Progenitor cell of endocrine pancreas (in vitro differentiated cells): ENCODE measurements at regions not wholly inside any gene's neighbourhood (a gene's known extent, or its start where the extent isn't known, plus 50 kb on each side); places are given as distances from the start of the nearest gene placed in this dataset.
A peak's percentile ranks its signal among the peaks of the same experiment; 100 is the strongest.

ENCODE experiments used
- DNase-seq: peaks from one replicate; pipeline ENCODE4 v3.0.0; 2021; ENCODE audit warnings: low spot score; ENCODE audit not compliant: unreplicated experiment
- H3K27ac Mint-ChIP-seq: 2 replicates; pipeline ENCODE4 v1.8.0; 2021; ENCODE audit warnings: mild to moderate bottlenecking, moderate library complexity, mixed read lengths
- H3K27me3 Mint-ChIP-seq: 2 replicates; pipeline ENCODE4 v1.8.0; 2021; ENCODE audit warnings: mixed read lengths
- H3K36me3 Mint-ChIP-seq: 2 replicates; pipeline ENCODE4 v1.8.0; 2022; ENCODE audit warnings: mixed read lengths; ENCODE audit not compliant: insufficient read depth
- H3K4me1 Mint-ChIP-seq: 2 replicates; pipeline ENCODE4 v1.8.0; 2021; ENCODE audit warnings: low read depth, mixed read lengths
- H3K4me3 Mint-ChIP-seq: 2 replicates; pipeline ENCODE4 v1.8.0; 2021; ENCODE audit warnings: low read depth, mild to moderate bottlenecking, moderate library complexity, mixed read lengths
- H3K9me3 Mint-ChIP-seq: 2 replicates; pipeline ENCODE4 v1.8.0; 2021; ENCODE audit warnings: low read depth, mixed read lengths
- TF ChIP-seq, protein P1 (sequence below): fragments of 200-600 bp; sonication (generic); IDR thresholded peaks from one replicate; pipeline ENCODE4 v1.5.0; 2021; ENCODE audit warnings: antibody characterized with exemption, mild to moderate bottlenecking; ENCODE audit not compliant: unreplicated experiment

DNA sequence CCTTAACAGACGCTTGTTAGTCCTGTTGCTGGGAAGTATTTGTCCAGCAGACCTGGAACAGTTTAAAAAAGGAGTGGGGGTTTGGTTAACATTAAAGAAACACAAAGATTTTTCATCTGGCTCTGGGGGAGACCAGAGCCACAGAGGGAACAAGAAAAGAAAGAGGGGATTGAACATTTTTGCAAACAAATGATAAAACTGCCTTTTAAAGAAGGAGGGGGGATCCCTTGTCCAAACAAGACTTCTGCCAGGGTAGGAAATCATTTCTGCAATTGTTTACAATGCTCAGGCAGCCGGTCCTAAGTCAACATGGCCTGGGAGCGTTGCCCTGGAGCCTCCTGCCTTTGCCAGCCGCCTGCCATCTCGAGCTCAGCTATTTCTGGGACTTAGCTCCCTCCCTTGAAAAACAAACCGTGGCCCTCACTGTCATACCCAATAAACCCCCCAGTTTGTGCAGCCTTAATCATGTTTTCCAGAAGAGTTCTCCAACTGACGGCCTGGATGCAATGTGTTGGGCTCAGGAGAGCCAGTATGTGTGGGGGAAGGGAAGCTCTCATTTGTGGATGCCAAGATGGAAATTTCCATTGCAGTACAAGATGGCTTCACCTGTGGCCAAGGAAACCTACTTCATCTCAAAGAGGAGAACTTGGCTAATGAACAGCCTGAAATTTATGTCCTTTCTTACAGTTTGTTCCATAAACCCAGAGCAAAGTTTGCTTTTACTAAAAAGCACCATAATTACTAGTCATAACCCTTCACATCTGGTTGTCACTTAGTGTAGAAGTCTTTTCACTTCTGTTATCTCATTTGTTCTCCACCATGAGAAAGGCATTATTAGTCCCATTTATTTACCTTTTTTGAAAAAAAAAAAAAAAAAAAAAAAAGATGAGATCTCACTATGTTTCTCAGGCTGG, 75.9 kb upstream of the RNU6-1 start:
- Mint-ChIP-seq H3K4me3 (peak overlapping the region; percentile 67), H3K36me3 (peaks cover 2% of the 10 kb centered on the region), H3K4me1 (peaks cover 54% of the 10 kb centered on the region), H3K27me3 (no peaks in the 10 kb centered on the region), H3K27ac (peak overlapping the region; percentile 96), H3K9me3 (peaks cover 8% of the 10 kb centered on the region)
- TF ChIP-seq, protein P1, sequence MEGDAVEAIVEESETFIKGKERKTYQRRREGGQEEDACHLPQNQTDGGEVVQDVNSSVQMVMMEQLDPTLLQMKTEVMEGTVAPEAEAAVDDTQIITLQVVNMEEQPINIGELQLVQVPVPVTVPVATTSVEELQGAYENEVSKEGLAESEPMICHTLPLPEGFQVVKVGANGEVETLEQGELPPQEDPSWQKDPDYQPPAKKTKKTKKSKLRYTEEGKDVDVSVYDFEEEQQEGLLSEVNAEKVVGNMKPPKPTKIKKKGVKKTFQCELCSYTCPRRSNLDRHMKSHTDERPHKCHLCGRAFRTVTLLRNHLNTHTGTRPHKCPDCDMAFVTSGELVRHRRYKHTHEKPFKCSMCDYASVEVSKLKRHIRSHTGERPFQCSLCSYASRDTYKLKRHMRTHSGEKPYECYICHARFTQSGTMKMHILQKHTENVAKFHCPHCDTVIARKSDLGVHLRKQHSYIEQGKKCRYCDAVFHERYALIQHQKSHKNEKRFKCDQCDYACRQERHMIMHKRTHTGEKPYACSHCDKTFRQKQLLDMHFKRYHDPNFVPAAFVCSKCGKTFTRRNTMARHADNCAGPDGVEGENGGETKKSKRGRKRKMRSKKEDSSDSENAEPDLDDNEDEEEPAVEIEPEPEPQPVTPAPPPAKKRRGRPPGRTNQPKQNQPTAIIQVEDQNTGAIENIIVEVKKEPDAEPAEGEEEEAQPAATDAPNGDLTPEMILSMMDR = no peak
- peak; percentile 18 for DNase-seq

DNA sequence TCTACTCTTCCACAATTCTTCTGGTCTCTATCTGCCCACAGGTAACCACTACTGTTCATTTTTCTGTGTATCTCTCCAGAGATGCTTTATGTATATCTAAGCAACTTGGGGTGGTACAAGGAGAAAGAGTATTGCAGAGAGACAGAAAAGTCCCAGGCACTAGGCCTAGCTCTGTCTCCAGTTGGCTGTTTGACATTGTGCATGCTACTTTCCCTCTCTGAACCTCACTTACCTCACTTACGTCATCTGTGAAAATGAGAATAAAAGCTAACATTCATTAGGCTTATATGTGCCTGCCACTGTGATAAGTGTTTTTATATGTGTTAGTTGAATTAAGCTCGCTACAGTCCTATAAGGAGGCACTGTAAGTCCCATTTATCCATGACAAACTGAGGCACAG, 76.7 kb upstream of the RNU6-1 start:
- H3K4me3 Mint-ChIP-seq = no peak overlapping the region
- peaks cover 3% of the 10 kb centered on the region for H3K9me3 Mint-ChIP-seq
- TF ChIP-seq, protein P1 = no peak
- no peak for DNase-seq
- H3K27me3 Mint-ChIP-seq = no peaks in the 10 kb centered on the region
- peaks cover 56% of the 10 kb centered on the region for H3K4me1 Mint-ChIP-seq
- peak overlapping the region; percentile 64 for H3K27ac Mint-ChIP-seq
- peaks cover under 1% of the 10 kb centered on the region for H3K36me3 Mint-ChIP-seq

DNA sequence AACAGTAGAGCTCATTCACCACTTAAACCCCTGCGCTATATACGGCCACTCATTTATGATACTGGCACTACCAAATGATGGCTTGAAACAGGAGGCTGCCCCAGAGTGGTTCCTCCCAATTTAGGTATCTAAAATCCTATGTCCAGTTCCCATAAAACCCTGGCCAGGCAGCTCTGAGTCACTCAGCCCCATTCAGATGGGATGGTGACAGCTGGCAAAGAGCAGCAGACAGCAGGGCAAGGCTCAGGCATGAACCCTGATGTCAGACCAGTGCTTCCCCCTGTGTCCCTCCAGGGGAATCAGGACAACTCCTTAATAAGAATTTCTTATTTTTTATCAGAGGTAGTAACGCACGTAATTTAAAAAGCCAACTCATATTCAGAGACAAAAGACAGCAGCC, 77.2 kb upstream of the RNU6-1 start:
- no peak for DNase-seq
- peak overlapping the region; percentile 42 for H3K27ac Mint-ChIP-seq
- H3K4me3 Mint-ChIP-seq = no peak overlapping the region
- H3K4me1 Mint-ChIP-seq = peaks cover 56% of the 10 kb centered on the region
- H3K9me3 Mint-ChIP-seq = no peaks in the 10 kb centered on the region
- H3K27me3 Mint-ChIP-seq = no peaks in the 10 kb centered on the region
- TF ChIP-seq, protein P1 = no peak
- H3K36me3 Mint-ChIP-seq = no peaks in the 10 kb centered on the region

DNA sequence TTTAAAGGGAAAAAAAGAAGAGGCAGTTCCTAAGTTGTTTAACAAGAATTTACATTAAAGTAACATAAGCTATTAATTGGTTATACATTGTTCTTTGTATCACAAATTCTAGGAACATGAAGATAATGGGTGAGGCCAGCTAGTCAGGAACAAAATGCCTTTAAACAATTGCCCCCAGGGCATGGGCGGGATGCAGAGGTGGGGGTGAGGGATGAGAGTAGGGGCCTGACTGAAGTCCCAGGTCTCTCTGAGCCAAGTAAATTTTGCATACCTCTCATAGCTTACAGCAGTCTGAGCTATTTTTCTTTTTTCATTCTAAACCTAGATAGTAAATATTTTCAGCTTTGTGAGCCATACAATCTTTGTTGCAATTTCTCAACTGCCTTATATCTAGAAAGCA, 77.8 kb upstream of the RNU6-1 start:
- TF ChIP-seq, protein P1 = no peak
- Mint-ChIP-seq H3K27me3 (no peaks in the 10 kb centered on the region), H3K4me3 (no peak overlapping the region), H3K27ac (peak overlapping the region; percentile 42), H3K9me3 (no peaks in the 10 kb centered on the region), H3K4me1 (peaks cover 53% of the 10 kb centered on the region), H3K36me3 (no peaks in the 10 kb centered on the region)
- no peak for DNase-seq

DNA sequence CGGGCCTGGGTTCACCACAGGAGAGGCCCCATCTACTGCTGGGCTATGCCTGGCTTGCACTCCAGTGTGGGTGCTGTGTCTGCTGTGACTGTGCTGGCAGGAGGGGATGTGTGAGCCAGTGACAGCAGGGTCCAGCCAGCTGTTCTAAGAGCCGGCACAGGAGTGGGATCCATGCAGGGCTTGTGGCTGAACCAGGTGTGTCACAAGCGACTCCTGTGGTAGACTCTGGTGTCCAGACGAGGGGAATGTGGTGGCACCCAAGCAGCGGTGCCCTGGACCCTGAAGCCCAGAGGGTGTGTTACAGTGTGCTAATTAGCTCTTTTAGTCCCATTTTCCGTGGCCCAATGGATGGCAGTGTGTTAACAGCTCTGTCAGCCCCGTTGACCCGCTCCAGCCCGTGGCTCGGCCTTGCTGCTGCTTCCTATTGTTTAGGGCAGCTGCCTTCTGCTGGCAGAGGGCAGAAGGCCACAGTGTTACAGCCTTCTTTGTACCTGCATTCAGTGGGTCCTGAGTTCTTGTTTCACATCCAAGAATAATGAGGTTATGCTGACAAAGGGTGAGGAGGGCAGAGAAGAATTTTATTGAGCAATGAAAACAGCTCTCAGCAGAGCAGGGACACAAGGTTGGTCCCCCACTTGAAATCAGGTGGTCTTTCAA, 78.5 kb upstream of the RNU6-1 start:
- TF ChIP-seq, protein P1 = no peak
- Mint-ChIP-seq H3K27me3 (no peaks in the 10 kb centered on the region), H3K9me3 (peaks cover 3% of the 10 kb centered on the region), H3K4me3 (no peak overlapping the region), H3K27ac (peak overlapping the region; percentile 56), H3K36me3 (no peaks in the 10 kb centered on the region), H3K4me1 (peaks cover 59% of the 10 kb centered on the region)
- no peak for DNase-seq
